Kidney epithelial cell (primary cell): ENCODE measurements at regions not wholly inside any gene's neighbourhood (a gene's known extent, or its start where the extent isn't known, plus 50 kb on each side); places are given as distances from the start of the nearest gene placed in this dataset.

ENCODE experiments used
- DNase-seq: peaks from one replicate; pipeline ENCODE4 v3.0.0-alpha.2; 2010; ENCODE audit warnings: low read depth
- H3K27me3 ChIP-seq: 2 replicates; pipeline ENCODE4 v1.6.0; 2011; ENCODE audit warnings: low read length; ENCODE audit not compliant: control insufficient read depth, insufficient read depth
- H3K36me3 ChIP-seq: 2 replicates; pipeline ENCODE4 v1.5.1; 2011; ENCODE audit warnings: low read length; ENCODE audit not compliant: control insufficient read depth, insufficient read depth
- H3K4me3 ChIP-seq: 2 replicates; pipeline ENCODE4 v1.5.1; 2011; ENCODE audit warnings: low read depth, mild to moderate bottlenecking, control low read depth, low read length
- CTCF ChIP-seq: IDR thresholded peaks from 2 replicates; pipeline ENCODE4 v1.5.1; 2011; ENCODE audit warnings: mild to moderate bottlenecking, moderate library complexity, low read length, control low read depth, inconsistent platforms; ENCODE audit not compliant: insufficient read depth, poor library complexity, severe bottlenecking

GRCh38 chr15:27627623-27628022 is 471.5 kb downstream of the OCA2 start:
- H3K4me3 ChIP-seq = no peak overlapping the region
- DNase-seq = no peak
- no peaks in the 10 kb centered on the region for H3K27me3 ChIP-seq
- no peak for TF ChIP-seq CTCF
- no peaks in the 10 kb centered on the region for H3K36me3 ChIP-seq

GRCh38 chr15:27623560-27624305 is 475.4 kb downstream of the OCA2 start:
- Histone ChIP-seq H3K4me3 (no peak overlapping the region), H3K36me3 (no peaks in the 10 kb centered on the region), H3K27me3 (no peaks in the 10 kb centered on the region)
- TF ChIP-seq CTCF = no peak
- no peak for DNase-seq

- TF ChIP-seq CTCF = no peak
- no peak for DNase-seq
- no peak overlapping the region for H3K4me3 ChIP-seq
- H3K36me3 ChIP-seq = no peaks in the 10 kb centered on the region
- H3K27me3 ChIP-seq = no peaks in the 10 kb centered on the region
Measured at GRCh38 chr15:27623149-27623548, 476.0 kb downstream of the OCA2 start.

GRCh38 chr15:27622371-27622770 is 476.7 kb downstream of the OCA2 start:
- no peak for TF ChIP-seq CTCF
- Histone ChIP-seq H3K36me3 (no peaks in the 10 kb centered on the region), H3K4me3 (no peak overlapping the region), H3K27me3 (no peaks in the 10 kb centered on the region)
- no peak for DNase-seq

GRCh38 chr15:27619204-27619603 is 479.9 kb downstream of the OCA2 start:
- Histone ChIP-seq H3K36me3 (no peaks in the 10 kb centered on the region), H3K27me3 (no peaks in the 10 kb centered on the region), H3K4me3 (no peak overlapping the region)
- no peak for DNase-seq
- TF ChIP-seq CTCF = no peak

GRCh38 chr15:27617013-27617412 is 482.1 kb downstream of the OCA2 start:
- Histone ChIP-seq H3K4me3 (no peak overlapping the region), H3K36me3 (no peaks in the 10 kb centered on the region), H3K27me3 (no peaks in the 10 kb centered on the region)
- no peak for TF ChIP-seq CTCF
- no peak for DNase-seq
